Upper lobe of left lung (tissue), 4 donors: ENCODE measurements at regions not wholly inside any gene's neighbourhood (a gene's known extent, or its start where the extent isn't known, plus 50 kb on each side); places are given as distances from the start of the nearest gene placed in this dataset.

Experiments used
- CTCF ChIP-seq, 6 experiments: fragments of 450-650 bp in 4 of 6; fragments of 200-600 bp in 2 of 6; sonication (generic) in 2 of 6; IDR thresholded peaks; one replicate each; pipeline ENCODE4 v1.5.1; 2016 to 2019; ENCODE audit warnings: antibody characterized with exemption in 6 of 6
- EP300 ChIP-seq, 4 donors: sonication (generic); formaldehyde crosslinking; IDR thresholded peaks; one replicate each; pipeline ENCODE4 v1.5.1; 2017; ENCODE audit warnings: antibody characterized with exemption in 4 of 4, control low read depth in 2 of 4
- POLR2A ChIP-seq, 4 donors: fragments of 450-650 bp; IDR thresholded peaks; one replicate each; pipeline ENCODE4 v1.5.1; 2016 to 2017; ENCODE audit warnings: antibody characterized with exemption in 4 of 4, mild to moderate bottlenecking in 2 of 4
- POLR2AphosphoS5 ChIP-seq, 2 donors: sonication (generic); formaldehyde crosslinking; IDR thresholded peaks; one replicate each; pipeline ENCODE4 v1.5.1; 2017; ENCODE audit warnings: antibody characterized with exemption in 2 of 2

GRCh38 chr15:45858491-45858890 lies 223.7 kb downstream of the SQOR start:
- TF ChIP-seq CTCF (IDR thresholded peaks at IDR 0.05) (no peak), POLR2AphosphoS5 (IDR thresholded peaks at IDR 0.05) (no peak), POLR2A (IDR thresholded peaks at IDR 0.05) (no peak), EP300 (IDR thresholded peaks at IDR 0.05) (no peak)
